ENCODE measurements at regions not wholly inside any gene's neighbourhood (a gene's known extent, or its start where the extent isn't known, plus 50 kb on each side); places are given as distances from the start of the nearest gene placed in this dataset.

- Histone ChIP-seq H3K9me3 (ENCODE audit: insufficient read depth, low read depth, low read length) (no peaks in the 10 kb centered on the region), H3K27me3 (ENCODE audit: insufficient read depth, low read length) (no peaks in the 10 kb centered on the region), H3K9ac (ENCODE audit: low read depth, low read length) (no peak overlapping the region), H3K4me3 (ENCODE audit: low read length) (no peak overlapping the region), H3K36me3 (ENCODE audit: insufficient read depth, low read depth, low read length) (no peaks in the 10 kb centered on the region), H3K27ac (ENCODE audit: low read length) (no peak overlapping the region), H3K4me1 (ENCODE audit: insufficient read depth, low read length) (no peaks in the 10 kb centered on the region)
These were observed 510.9 kb downstream of the PTPRU start for GRCh38 chr1:29747196-29747595.

GRCh38 chr1:29746076-29746665 lies 509.8 kb downstream of the PTPRU start:
- no peaks in the 10 kb centered on the region for H3K36me3 ChIP-seq (ENCODE audit: insufficient read depth, low read depth, low read length)
- no peak overlapping the region for H3K4me3 ChIP-seq (ENCODE audit: low read length)
- no peak overlapping the region for H3K9ac ChIP-seq (ENCODE audit: low read depth, low read length)
- no peaks in the 10 kb centered on the region for H3K27me3 ChIP-seq (ENCODE audit: insufficient read depth, low read length)
- H3K27ac ChIP-seq (ENCODE audit: low read length) = no peak overlapping the region
- no peaks in the 10 kb centered on the region for H3K4me1 ChIP-seq (ENCODE audit: insufficient read depth, low read length)
- no peaks in the 10 kb centered on the region for H3K9me3 ChIP-seq (ENCODE audit: insufficient read depth, low read depth, low read length)

- H3K27ac ChIP-seq (ENCODE audit: low read length) = no peak overlapping the region
- H3K36me3 ChIP-seq (ENCODE audit: insufficient read depth, low read depth, low read length) = no peaks in the 10 kb centered on the region
- H3K4me1 ChIP-seq (ENCODE audit: insufficient read depth, low read length) = no peaks in the 10 kb centered on the region
- no peaks in the 10 kb centered on the region; the same call in 1 of the 2 replicates for H3K27me3 ChIP-seq (ENCODE audit: insufficient read depth, low read length)
- no peak overlapping the region for H3K9ac ChIP-seq (ENCODE audit: low read depth, low read length)
- no peak overlapping the region for H3K4me3 ChIP-seq (ENCODE audit: low read length)
- no peaks in the 10 kb centered on the region for H3K9me3 ChIP-seq (ENCODE audit: insufficient read depth, low read depth, low read length)
These were observed 508.6 kb downstream of the PTPRU start for GRCh38 chr1:29744684-29745490.

GRCh38 chr1:29743931-29744330 lies 507.6 kb downstream of the PTPRU start:
- no peaks in the 10 kb centered on the region for H3K9me3 ChIP-seq (ENCODE audit: insufficient read depth, low read depth, low read length)
- H3K27ac ChIP-seq (ENCODE audit: low read length) = no peak overlapping the region
- H3K4me1 ChIP-seq (ENCODE audit: insufficient read depth, low read length) = no peaks in the 10 kb centered on the region
- H3K27me3 ChIP-seq (ENCODE audit: insufficient read depth, low read length) = no peaks in the 10 kb centered on the region; the same call in 1 of the 2 replicates
- H3K4me3 ChIP-seq (ENCODE audit: low read length) = no peak overlapping the region
- H3K9ac ChIP-seq (ENCODE audit: low read depth, low read length) = no peak overlapping the region
- H3K36me3 ChIP-seq (ENCODE audit: insufficient read depth, low read depth, low read length) = no peaks in the 10 kb centered on the region

- H3K27me3 ChIP-seq (ENCODE audit: insufficient read depth, low read length) = no peaks in the 10 kb centered on the region; the same call in 1 of the 2 replicates
- H3K4me1 ChIP-seq (ENCODE audit: insufficient read depth, low read length) = no peaks in the 10 kb centered on the region
- H3K9me3 ChIP-seq (ENCODE audit: insufficient read depth, low read depth, low read length) = no peaks in the 10 kb centered on the region
- H3K9ac ChIP-seq (ENCODE audit: low read depth, low read length) = no peak overlapping the region
- no peaks in the 10 kb centered on the region for H3K36me3 ChIP-seq (ENCODE audit: insufficient read depth, low read depth, low read length)
- no peak overlapping the region for H3K27ac ChIP-seq (ENCODE audit: low read length)
- no peak overlapping the region for H3K4me3 ChIP-seq (ENCODE audit: low read length)
These were observed 506.9 kb downstream of the PTPRU start for GRCh38 chr1:29743264-29743663.

- Histone ChIP-seq H3K9me3 (ENCODE audit: insufficient read depth, low read depth, low read length) (no peaks in the 10 kb centered on the region), H3K4me1 (ENCODE audit: insufficient read depth, low read length) (no peaks in the 10 kb centered on the region), H3K27me3 (ENCODE audit: insufficient read depth, low read length) (no peaks in the 10 kb centered on the region; the same call in 1 of the 2 replicates), H3K36me3 (ENCODE audit: insufficient read depth, low read depth, low read length) (no peaks in the 10 kb centered on the region), H3K27ac (ENCODE audit: low read length) (no peak overlapping the region), H3K9ac (ENCODE audit: low read depth, low read length) (no peak overlapping the region), H3K4me3 (ENCODE audit: low read length) (no peak overlapping the region)
These were observed 502.9 kb downstream of the PTPRU start for GRCh38 chr1:29739176-29739575.

GRCh38 chr1:29736582-29737188 lies 500.4 kb downstream of the PTPRU start:
- Histone ChIP-seq H3K36me3 (ENCODE audit: insufficient read depth, low read depth, low read length) (no peaks in the 10 kb centered on the region), H3K4me3 (ENCODE audit: low read length) (no peak overlapping the region), H3K9ac (ENCODE audit: low read depth, low read length) (no peak overlapping the region), H3K4me1 (ENCODE audit: insufficient read depth, low read length) (no peaks in the 10 kb centered on the region), H3K27ac (ENCODE audit: low read length) (no peak overlapping the region), H3K27me3 (ENCODE audit: insufficient read depth, low read length) (no peaks in the 10 kb centered on the region; the same call in 1 of the 2 replicates), H3K9me3 (ENCODE audit: insufficient read depth, low read depth, low read length) (no peaks in the 10 kb centered on the region)

GRCh38 chr1:29732453-29732852 lies 496.1 kb downstream of the PTPRU start:
- Histone ChIP-seq H3K9ac (ENCODE audit: low read depth, low read length) (no peak overlapping the region), H3K27ac (ENCODE audit: low read length) (no peak overlapping the region), H3K9me3 (ENCODE audit: insufficient read depth, low read depth, low read length) (no peaks in the 10 kb centered on the region), H3K27me3 (ENCODE audit: insufficient read depth, low read length) (no peaks in the 10 kb centered on the region), H3K36me3 (ENCODE audit: insufficient read depth, low read depth, low read length) (no peaks in the 10 kb centered on the region), H3K4me1 (ENCODE audit: insufficient read depth, low read length) (no peaks in the 10 kb centered on the region), H3K4me3 (ENCODE audit: low read length) (no peak overlapping the region)

- H3K9ac ChIP-seq (ENCODE audit: low read depth, low read length) = no peak overlapping the region
- no peaks in the 10 kb centered on the region for H3K9me3 ChIP-seq (ENCODE audit: insufficient read depth, low read depth, low read length)
- no peaks in the 10 kb centered on the region for H3K27me3 ChIP-seq (ENCODE audit: insufficient read depth, low read length)
- H3K4me3 ChIP-seq (ENCODE audit: low read length) = no peak overlapping the region
- H3K27ac ChIP-seq (ENCODE audit: low read length) = no peak overlapping the region
- H3K36me3 ChIP-seq (ENCODE audit: insufficient read depth, low read depth, low read length) = no peaks in the 10 kb centered on the region
- H3K4me1 ChIP-seq (ENCODE audit: insufficient read depth, low read length) = no peaks in the 10 kb centered on the region
These were observed 494.3 kb downstream of the PTPRU start for GRCh38 chr1:29730623-29731022.

GRCh38 chr1:29729281-29729680 lies 493.0 kb downstream of the PTPRU start:
- Histone ChIP-seq H3K36me3 (ENCODE audit: insufficient read depth, low read depth, low read length) (no peaks in the 10 kb centered on the region), H3K4me1 (ENCODE audit: insufficient read depth, low read length) (no peaks in the 10 kb centered on the region), H3K27me3 (ENCODE audit: insufficient read depth, low read length) (no peaks in the 10 kb centered on the region), H3K27ac (ENCODE audit: low read length) (no peak overlapping the region), H3K9ac (ENCODE audit: low read depth, low read length) (no peak overlapping the region), H3K4me3 (ENCODE audit: low read length) (no peak overlapping the region), H3K9me3 (ENCODE audit: insufficient read depth, low read depth, low read length) (no peaks in the 10 kb centered on the region)

GRCh38 chr1:29728703-29729102 lies 492.4 kb downstream of the PTPRU start:
- no peak overlapping the region for H3K4me3 ChIP-seq (ENCODE audit: low read length)
- no peaks in the 10 kb centered on the region for H3K4me1 ChIP-seq (ENCODE audit: insufficient read depth, low read length)
- H3K36me3 ChIP-seq (ENCODE audit: insufficient read depth, low read depth, low read length) = no peaks in the 10 kb centered on the region
- H3K9ac ChIP-seq (ENCODE audit: low read depth, low read length) = no peak overlapping the region
- H3K9me3 ChIP-seq (ENCODE audit: insufficient read depth, low read depth, low read length) = peaks cover 4% of the 10 kb centered on the region; the same call in 1 of the 2 replicates
- no peaks in the 10 kb centered on the region for H3K27me3 ChIP-seq (ENCODE audit: insufficient read depth, low read length)
- H3K27ac ChIP-seq (ENCODE audit: low read length) = no peak overlapping the region

GRCh38 chr1:29725262-29725661 lies 488.9 kb downstream of the PTPRU start:
- no peak overlapping the region for H3K27ac ChIP-seq (ENCODE audit: low read length)
- no peak overlapping the region for H3K4me3 ChIP-seq (ENCODE audit: low read length)
- no peak overlapping the region for H3K9ac ChIP-seq (ENCODE audit: low read depth, low read length)
- peaks cover 11% of the 10 kb centered on the region; the same call in 1 of the 2 replicates for H3K9me3 ChIP-seq (ENCODE audit: insufficient read depth, low read depth, low read length)
- no peaks in the 10 kb centered on the region for H3K4me1 ChIP-seq (ENCODE audit: insufficient read depth, low read length)
- H3K27me3 ChIP-seq (ENCODE audit: insufficient read depth, low read length) = no peaks in the 10 kb centered on the region
- H3K36me3 ChIP-seq (ENCODE audit: insufficient read depth, low read depth, low read length) = no peaks in the 10 kb centered on the region
